Lung (tissue), 11 donors: ENCODE measurements at regions not wholly inside any gene's neighbourhood (a gene's known extent, or its start where the extent isn't known, plus 50 kb on each side); places are given as distances from the start of the nearest gene placed in this dataset.

ENCODE experiments used
- ATAC-seq: fragments of 200-7000 bp; cut with Tn5 transposase; one replicate; pipeline ENCODE4 v1.9.1; 2020; ENCODE audit warnings: moderate number of reproducible peaks; ENCODE audit not compliant: insufficient read depth, low FRiP score
- DNase-seq, 3 donors: peaks; one replicate each; pipeline ENCODE4 v3.0.0-alpha.2; 2013 to 2017
- H3K27ac ChIP-seq, 2 donors: one replicate each; pipeline ENCODE4 v1.5.1; 2013; ENCODE audit warnings: mild to moderate bottlenecking in 2 of 2, moderate library complexity in 2 of 2, control low read depth in 1 of 2, inconsistent platforms in 1 of 2, low read depth in 1 of 2, low read length in 1 of 2
- H3K27me3 ChIP-seq, 3 donors: one replicate each; pipeline ENCODE4 v1.5.1; 2013; ENCODE audit warnings: low read length in 2 of 3; ENCODE audit not compliant: control insufficient read depth in 3 of 3, insufficient read depth in 3 of 3
- H3K36me3 ChIP-seq, 4 donors: one replicate each; pipeline ENCODE4 v1.5.1; 2013; ENCODE audit warnings: low read length in 4 of 4, mild to moderate bottlenecking in 1 of 4, moderate library complexity in 1 of 4; ENCODE audit not compliant: control insufficient read depth in 4 of 4, insufficient read depth in 4 of 4
- H3K4me1 ChIP-seq, 5 donors: one replicate each; pipeline ENCODE4 v1.5.1; 2013; ENCODE audit warnings: low read length in 5 of 5, mild to moderate bottlenecking in 2 of 5, moderate library complexity in 1 of 5; ENCODE audit not compliant: control insufficient read depth in 5 of 5, insufficient read depth in 5 of 5
- H3K4me3 ChIP-seq: one replicate; pipeline ENCODE4 v1.5.1; 2013; ENCODE audit warnings: mild to moderate bottlenecking, control low read depth, moderate library complexity
- H3K9ac ChIP-seq, 2 donors: one replicate each; pipeline ENCODE4 v1.5.1; 2013; ENCODE audit warnings: low read length in 2 of 2, control low read depth in 1 of 2; ENCODE audit not compliant: insufficient read depth in 1 of 2
- H3K9me3 ChIP-seq, 4 donors: one replicate each; pipeline ENCODE4 v1.5.1; 2013; ENCODE audit warnings: low read length in 3 of 4, mild to moderate bottlenecking in 1 of 4, moderate library complexity in 1 of 4; ENCODE audit not compliant: control insufficient read depth in 4 of 4, insufficient read depth in 3 of 4
- CTCF ChIP-seq: IDR thresholded peaks from 2 replicates; pipeline ENCODE4 v1.5.1; 2012; ENCODE audit warnings: mild to moderate bottlenecking; ENCODE audit errors: control extremely low read depth, extremely low read depth
- WGBS, 2 donors: extraction: QIAGEN DNeasy Blood & Tissue Kit; methylation state at CpG; one replicate each; pipeline ENCODE4 v1.1.7; 2013; 5-methylcytosine and 5-hydroxymethylcytosine counted together
- donor health status: control.
- donor health status: control.
- donor health status: Bipolar disorder and iron deficiency.
- donor health status: healthy.
- donor health status: DM: yes; HTN: yes; CAD: no.

- no peaks in the 10 kb centered on the region for H3K27me3 ChIP-seq
- H3K27ac ChIP-seq, result no peak overlapping the region
- ATAC-seq, result no peak
- TF ChIP-seq CTCF, result no peak
- H3K9me3 ChIP-seq, result no peaks in the 10 kb centered on the region
- H3K9ac ChIP-seq, result no peak overlapping the region
- H3K4me1 ChIP-seq, result peaks cover 0 to 2% (median 0%) of the 10 kb centered on the region in 5 donors
- DNase-seq, result no peak
- no peaks in the 10 kb centered on the region for H3K36me3 ChIP-seq
- no peak overlapping the region for H3K4me3 ChIP-seq
These were observed 324.0 kb upstream of the SPRY2 start for GRCh38 chr13:80664950-80665349.

GRCh38 chr13:80663788-80664187 lies 322.9 kb upstream of the SPRY2 start:
- DNase-seq (no peak), ATAC-seq (no peak)
- Histone ChIP-seq H3K36me3 (no peaks in the 10 kb centered on the region), H3K9ac (no peak overlapping the region), H3K4me3 (no peak overlapping the region), H3K27me3 (no peaks in the 10 kb centered on the region), H3K9me3 (peaks cover 0 to 3% (median 0%) of the 10 kb centered on the region in 4 donors), H3K4me1 (peaks cover 0 to 2% (median 0%) of the 10 kb centered on the region in 5 donors), H3K27ac (no peak overlapping the region)
- 81 to 89% methylated on average over 1 of the region's 1 CpG for WGBS, 2 donors
- TF ChIP-seq CTCF, result no peak

- no peak for ATAC-seq
- no peak overlapping the region for H3K27ac ChIP-seq
- TF ChIP-seq CTCF, result no peak
- H3K4me1 ChIP-seq, result peaks cover 0 to 4% (median 0%) of the 10 kb centered on the region in 5 donors
- no peak for DNase-seq
- H3K9ac ChIP-seq, result no peak overlapping the region
- no peaks in the 10 kb centered on the region for H3K27me3 ChIP-seq
- peaks cover 0 to 11% (median 0%) of the 10 kb centered on the region in 4 donors for H3K9me3 ChIP-seq
- H3K36me3 ChIP-seq, result no peaks in the 10 kb centered on the region
- H3K4me3 ChIP-seq, result no peak overlapping the region
- WGBS, 2 donors, result 94 to 95% methylated on average over 16 of the region's 16 CpGs
These were observed 317.8 kb upstream of the SPRY2 start for GRCh38 chr13:80658705-80659104.

- DNase-seq (no peak), ATAC-seq (no peak)
- Histone ChIP-seq H3K27me3 (no peaks in the 10 kb centered on the region), H3K27ac (no peak overlapping the region), H3K9ac (no peak overlapping the region), H3K9me3 (peaks cover 0 to 11% (median 0%) of the 10 kb centered on the region in 4 donors), H3K4me1 (peaks cover 0 to 4% (median 0%) of the 10 kb centered on the region in 5 donors), H3K36me3 (no peaks in the 10 kb centered on the region), H3K4me3 (no peak overlapping the region)
- WGBS, 2 donors, result 95 to 96% methylated on average over 2 of the region's 2 CpGs
- no peak for TF ChIP-seq CTCF
These were observed 315.6 kb upstream of the SPRY2 start for GRCh38 chr13:80656512-80656904.
